B cell (primary cell): ENCODE measurements at regions not wholly inside any gene's neighbourhood (a gene's known extent, or its start where the extent isn't known, plus 50 kb on each side); places are given as distances from the start of the nearest gene placed in this dataset.

ENCODE experiments used
- ATAC-seq: fragments of 200-7000 bp; cut with Tn5 transposase; one replicate; pipeline ENCODE4 v1.10.0; 2021; ENCODE audit warnings: low read depth, mild to moderate bottlenecking, moderate number of reproducible peaks, moderate library complexity
- CTCF ChIA-PET: fragments of 350-600 bp; sonication (Branson Sonifier 250); formaldehyde crosslinking; loops from one replicate; lab custom pipeline; 2021; ENCODE audit warnings: antibody characterized with exemption, inconsistent platforms; lab: Charles Lee
- POLR2A ChIA-PET: fragments of 350-600 bp; sonication (Branson Sonifier 250); formaldehyde crosslinking; loops from one replicate; lab custom pipeline; 2021; ENCODE audit warnings: antibody characterized with exemption; lab: Charles Lee
- DNase-seq: peaks from one replicate; pipeline ENCODE4 v3.0.0; 2013
- H2AFZ ChIP-seq: 2 replicates; pipeline ENCODE4 v1.6.1; 2012; ENCODE audit warnings: mild to moderate bottlenecking, low read depth, low read length; ENCODE audit not compliant: insufficient read depth, poor library complexity, severe bottlenecking
- H3K27ac ChIP-seq, 2 donors: 1 replicate in 1 of 2; 2 replicates in 1 of 2; pipeline ENCODE4 v1.5.1; 2012 to 2013; ENCODE audit warnings: low read length in 2 of 2, mild to moderate bottlenecking in 2 of 2, moderate library complexity in 1 of 2
- H3K27me3 ChIP-seq, 4 experiments: fragments of 200-600 bp in 1 of 4; sonication (generic) in 1 of 4; replicated peaks in 1 of 4; 1 replicate in 2 of 4; 2 replicates in 2 of 4; pipeline versions ENCODE4 v1.6.1 to v1.7.0; 2013 to 2016; ENCODE audit warnings: low read length in 3 of 4, mild to moderate bottlenecking in 2 of 4, mixed read lengths in 1 of 4, moderate library complexity in 1 of 4; ENCODE audit not compliant: insufficient read depth in 4 of 4, control insufficient read depth in 3 of 4; ENCODE audit errors: control extremely low read depth in 1 of 4
- H3K36me3 ChIP-seq, 2 experiments: replicated peaks in 1 of 2; 1 replicate in 1 of 2; 2 replicates in 1 of 2; pipeline versions ENCODE4 v1.6.1 to v1.7.1; 2013; ENCODE audit warnings: low read length in 1 of 2; ENCODE audit not compliant: insufficient read depth in 2 of 2, control insufficient read depth in 1 of 2; ENCODE audit errors: control extremely low read depth in 1 of 2, extremely low read depth in 1 of 2
- H3K4me1 ChIP-seq, 2 donors: fragments of 200-600 bp in 1 of 2; sonication (generic) in 1 of 2; 1 replicate in 1 of 2; 2 replicates in 1 of 2; pipeline versions ENCODE4 v1.5.1 to v1.6.1; 2013 to 2017; ENCODE audit warnings: low read length in 2 of 2; ENCODE audit not compliant: control insufficient read depth in 2 of 2, insufficient read depth in 2 of 2
- H3K4me2 ChIP-seq: replicated peaks from 2 replicates; pipeline ENCODE3; 2012; ENCODE audit warnings: mild to moderate bottlenecking, low read depth, low read length; ENCODE audit not compliant: poor library complexity, severe bottlenecking
- H3K4me3 ChIP-seq, 5 experiments: fragments of 200-600 bp in 1 of 5; sonication (generic) in 1 of 5; 1 replicate in 3 of 5; 2 replicates in 2 of 5; pipeline versions ENCODE4 v1.5.1 to v1.7.0; 2011 to 2016; ENCODE audit warnings: low read length in 4 of 5, mild to moderate bottlenecking in 4 of 5, low read depth in 2 of 5, control low read depth in 1 of 5, moderate library complexity in 1 of 5; ENCODE audit not compliant: insufficient read depth in 1 of 5; ENCODE audit errors: control extremely low read depth in 1 of 5, extremely low read depth in 1 of 5
- H3K79me2 ChIP-seq: fragments of 200-600 bp; sonication (generic); one replicate; pipeline ENCODE4 v1.6.0; 2016; ENCODE audit warnings: low read length; ENCODE audit not compliant: control insufficient read depth, insufficient read depth
- H3K9ac ChIP-seq: fragments of 200-600 bp; sonication (generic); 2 replicates; pipeline ENCODE4 v1.6.1; 2017; ENCODE audit warnings: mild to moderate bottlenecking, low read length, moderate library complexity
- H3K9me3 ChIP-seq, 3 donors: one replicate each; pipeline versions ENCODE4 v1.6.1 to v1.7.1; 2013; ENCODE audit warnings: low read length in 2 of 3; ENCODE audit not compliant: control insufficient read depth in 2 of 3, insufficient read depth in 1 of 3; ENCODE audit errors: control extremely low read depth in 1 of 3
- H4K20me1 ChIP-seq: 2 replicates; pipeline ENCODE4 v1.6.0; 2012; ENCODE audit warnings: mild to moderate bottlenecking, low read length; ENCODE audit not compliant: insufficient read depth, control insufficient read depth, poor library complexity, severe bottlenecking
- H3K27ac Mint-ChIP-seq: one replicate; pipeline ENCODE4 v1.8.0; 2021; ENCODE audit warnings: mixed read lengths
- H3K27me3 Mint-ChIP-seq: one replicate; pipeline ENCODE4 v1.8.0; 2021; ENCODE audit warnings: mixed read lengths
- H3K4me1 Mint-ChIP-seq: one replicate; pipeline ENCODE4 v1.8.0; 2021; ENCODE audit warnings: mixed read lengths
- H3K4me3 Mint-ChIP-seq: one replicate; pipeline ENCODE4 v1.8.0; 2021; ENCODE audit warnings: mixed read lengths
- H3K9me3 Mint-ChIP-seq: one replicate; pipeline ENCODE4 v1.8.0; 2022; ENCODE audit warnings: mixed read lengths; ENCODE audit not compliant: insufficient read depth
- CTCF ChIP-seq: fragments of 200-600 bp; IDR thresholded peaks from one replicate; pipeline ENCODE4 v1.8.0; 2022; ENCODE audit warnings: antibody characterized with exemption, mild to moderate bottlenecking
- EZH2 ChIP-seq: IDR thresholded peaks from 2 replicates; pipeline ENCODE4 v1.6.1; 2012; ENCODE audit warnings: borderline replicate concordance, low read depth, mild to moderate bottlenecking, moderate library complexity, low read length; ENCODE audit not compliant: insufficient read depth, poor library complexity, severe bottlenecking
- WGBS: methylation state at CpG from one replicate; pipeline ENCODE4 v1.1.5; 2013; ENCODE audit warnings: missing lambda C conversion rate; ENCODE audit not compliant: insufficient coverage; 5-methylcytosine and 5-hydroxymethylcytosine counted together
- intact Hi-C: fragments of 100-400 bp; cut with micrococcal nuclease; formaldehyde crosslinking; loops from one replicate; pipeline ENCODE4 v1.10.0; 2022

DNA sequence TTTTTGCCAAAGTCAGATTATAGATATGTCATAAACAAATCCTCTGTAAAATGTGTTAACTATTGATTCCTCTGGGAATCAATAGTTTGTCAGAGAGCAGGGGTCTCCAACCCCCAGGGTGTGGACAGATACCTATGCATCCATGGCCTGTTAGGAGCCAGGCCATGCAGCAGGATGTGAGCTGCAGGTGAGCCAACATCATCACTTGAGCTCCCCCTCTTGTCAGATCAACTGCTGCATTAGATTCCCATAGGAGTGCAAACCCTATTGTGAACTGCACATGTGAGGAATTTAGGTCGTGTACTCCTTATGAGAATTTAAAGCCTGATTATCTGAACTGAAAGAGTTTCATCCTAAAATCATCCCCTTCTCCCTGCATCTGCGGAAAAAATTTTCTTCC is 1365.4 kb downstream of the ARAP2 start:
- H3K4me1 ChIP-seq, result no peaks in the 10 kb centered on the region
- no peak overlapping the region for H3K4me2 ChIP-seq
- no peaks in the 10 kb centered on the region for H4K20me1 ChIP-seq
- H3K36me3 ChIP-seq, result no peaks in the 10 kb centered on the region
- Mint-ChIP-seq H3K4me3 (no peak overlapping the region), H3K27ac (no peak overlapping the region), H3K27me3 (no peaks in the 10 kb centered on the region), H3K9me3 (peaks cover 6% of the 10 kb centered on the region), H3K4me1 (no peaks in the 10 kb centered on the region)
- ATAC-seq (no peak), DNase-seq (no peak)
- CTCF ChIA-PET, result no interaction called here
- 60% methylated on average over 1 of the region's 2 CpGs for WGBS
- TF ChIP-seq CTCF (no peak), EZH2 (no peak)
- H3K79me2 ChIP-seq, result no peaks in the 10 kb centered on the region
- H3K27me3 ChIP-seq, result no peaks in the 10 kb centered on the region
- intact Hi-C loops, result no loop called here
- POLR2A ChIA-PET, result no interaction called here
- no peak overlapping the region for H2AFZ ChIP-seq
- no peak overlapping the region for H3K9ac ChIP-seq
- H3K9me3 ChIP-seq, result no peaks in the 10 kb centered on the region
- no peak overlapping the region for H3K27ac ChIP-seq
- H3K4me3 ChIP-seq, result no peak overlapping the region

DNA sequence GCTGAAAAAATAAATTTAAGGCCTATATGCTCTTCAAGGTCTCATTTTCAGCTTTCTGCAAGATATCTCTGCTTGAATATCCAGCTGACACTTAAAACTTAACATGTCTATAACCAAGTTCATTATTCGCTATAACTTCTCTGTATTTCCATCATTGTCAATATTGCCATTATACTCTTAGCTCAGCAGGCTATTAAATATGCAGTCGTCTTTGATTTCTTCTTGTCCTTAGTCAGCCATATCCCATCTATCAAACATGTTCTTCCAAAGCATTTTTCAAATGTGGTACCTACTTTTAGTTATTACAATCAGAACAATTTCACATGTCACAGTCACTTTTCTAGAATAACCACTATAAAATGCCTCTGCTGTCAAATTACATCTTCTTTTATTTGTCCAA is 1364.1 kb downstream of the ARAP2 start:
- Mint-ChIP-seq H3K9me3 (peaks cover 4% of the 10 kb centered on the region), H3K4me1 (no peaks in the 10 kb centered on the region), H3K27ac (no peak overlapping the region), H3K4me3 (no peak overlapping the region), H3K27me3 (no peaks in the 10 kb centered on the region)
- intact Hi-C loops, result no loop called here
- no peak overlapping the region for H3K4me3 ChIP-seq
- no peaks in the 10 kb centered on the region for H3K9me3 ChIP-seq
- H4K20me1 ChIP-seq, result no peaks in the 10 kb centered on the region
- ATAC-seq, result no peak
- CTCF ChIA-PET, result no interaction called here
- POLR2A ChIA-PET, result no interaction called here
- no peak overlapping the region for H2AFZ ChIP-seq
- H3K27me3 ChIP-seq, result no peaks in the 10 kb centered on the region
- H3K79me2 ChIP-seq, result no peaks in the 10 kb centered on the region
- TF ChIP-seq CTCF (no peak), EZH2 (no peak)
- no peak overlapping the region for H3K4me2 ChIP-seq
- no peak overlapping the region for H3K9ac ChIP-seq
- no peaks in the 10 kb centered on the region for H3K4me1 ChIP-seq
- no peak for DNase-seq
- 92% methylated on average over 2 of the region's 2 CpGs for WGBS
- H3K36me3 ChIP-seq, result no peaks in the 10 kb centered on the region
- H3K27ac ChIP-seq, result no peak overlapping the region
